GM19452 (cell line): ENCODE measurements at regions not wholly inside any gene's neighbourhood (a gene's known extent, or its start where the extent isn't known, plus 50 kb on each side); places are given as distances from the start of the nearest gene placed in this dataset.

Experiments
- ATAC-seq: cut with Tn5 transposase; IDR thresholded peaks from one replicate; pipeline ENCODE4 v1.9.1; 2021; ENCODE audit not compliant: unreplicated experiment

- ATAC-seq, result no peak
These were observed 273.1 kb upstream of the TBL1XR1 start for GRCh38 chr3:177470197-177470941.

- ATAC-seq, result no peak
These were observed 274.6 kb upstream of the TBL1XR1 start for GRCh38 chr3:177471733-177472480.

GRCh38 chr3:177473184-177473583, 275.9 kb upstream of the TBL1XR1 start:
- no peak for ATAC-seq

- no peak for ATAC-seq
These were observed 276.6 kb upstream of the TBL1XR1 start for GRCh38 chr3:177473903-177474302.

- no peak for ATAC-seq
These were observed 277.5 kb upstream of the TBL1XR1 start for GRCh38 chr3:177474652-177475355.

- ATAC-seq, result no peak
These were observed 278.0 kb upstream of the TBL1XR1 start for GRCh38 chr3:177475356-177475665.

GRCh38 chr3:177476495-177476894, 279.2 kb upstream of the TBL1XR1 start:
- ATAC-seq, result no peak

GRCh38 chr3:177476921-177477435, 279.7 kb upstream of the TBL1XR1 start:
- ATAC-seq, result no peak

GRCh38 chr3:177478170-177478867, 281.0 kb upstream of the TBL1XR1 start:
- ATAC-seq, result no peak

GRCh38 chr3:177479630-177480029, 282.3 kb upstream of the TBL1XR1 start:
- no peak for ATAC-seq

- no peak for ATAC-seq
These were observed 284.0 kb upstream of the TBL1XR1 start for GRCh38 chr3:177481329-177481728.

GRCh38 chr3:177482048-177482691, 284.9 kb upstream of the TBL1XR1 start:
- ATAC-seq, result no peak

GRCh38 chr3:177483182-177483967, 286.1 kb upstream of the TBL1XR1 start:
- no peak for ATAC-seq

- ATAC-seq, result no peak
These were observed 286.9 kb upstream of the TBL1XR1 start for GRCh38 chr3:177484206-177484605.

- ATAC-seq, result no peak
These were observed 287.6 kb upstream of the TBL1XR1 start for GRCh38 chr3:177484926-177485325.

- ATAC-seq, result no peak
These were observed 290.4 kb upstream of the TBL1XR1 start for GRCh38 chr3:177487635-177488186.

GRCh38 chr3:177488740-177489139, 291.5 kb upstream of the TBL1XR1 start:
- no peak for ATAC-seq

GRCh38 chr3:177490626-177491025, 293.3 kb upstream of the TBL1XR1 start:
- no peak for ATAC-seq

- no peak for ATAC-seq
These were observed 294.2 kb upstream of the TBL1XR1 start for GRCh38 chr3:177491296-177492032.
